GM10248 (cell line): ENCODE measurements at regions not wholly inside any gene's neighbourhood (a gene's known extent, or its start where the extent isn't known, plus 50 kb on each side); places are given as distances from the start of the nearest gene placed in this dataset.

Experiments used
- CTCF ChIA-PET: fragments of 300-600 bp; sonication (Branson Sonifier 250); formaldehyde crosslinking; extraction: SDS; loops from one replicate; lab custom pipeline; 2021; ENCODE audit warnings: antibody characterized with exemption; lab: Yijun Ruan, JAX
- POLR2A ChIA-PET: fragments of 350-650 bp; sonication (Branson Sonifier 250); formaldehyde crosslinking; extraction: SDS; loops from one replicate; lab custom pipeline; 2020; ENCODE audit warnings: antibody characterized with exemption; lab: Yijun Ruan, JAX
- DNase-seq: peaks from one replicate; pipeline ENCODE4 v3.0.0; 2012; ENCODE audit errors: extremely low spot score
- CTCF ChIP-seq: IDR thresholded peaks from 2 replicates; pipeline ENCODE4 v1.5.1; 2012; ENCODE audit warnings: mild to moderate bottlenecking, low read depth; ENCODE audit errors: extremely low read depth, missing control alignments, control extremely low read depth

GRCh38 chr2:222782201-222782730, 78.6 kb upstream of the ACSL3 start:
- ChIA-PET CTCF (interaction anchor here (1.6 to 1.8 kb wide), 2 partner anchors 17 to 65 kb away, joined by 3 to 7 read pairs; no protein-coding TSS in a partner anchor), POLR2A (no interaction called here)
- no peak for DNase-seq
- no peak for TF ChIP-seq CTCF

GRCh38 chr2:222783592-222783991, 77.2 kb upstream of the ACSL3 start:
- CTCF ChIA-PET: interaction anchor here (0.9 to 1.8 kb wide), 5 partner anchors 13 to 67 kb away, joined by 3 to 7 read pairs (median 3); no protein-coding TSS in a partner anchor

GRCh38 chr2:222790932-222791331, 69.9 kb upstream of the ACSL3 start:
- DNase-seq: no peak
- no peak for TF ChIP-seq CTCF
- ChIA-PET POLR2A (no interaction called here), CTCF (no interaction called here)

More at GRCh38 chr2:222783592-222783991, 77.2 kb upstream of the ACSL3 start:
- no peak for TF ChIP-seq CTCF
- POLR2A ChIA-PET: no interaction called here
- DNase-seq: no peak

- no peak for TF ChIP-seq CTCF
- POLR2A ChIA-PET: no interaction called here
- CTCF ChIA-PET: interaction anchor here (1.0 kb wide), 1 partner anchor 19 kb away, joined by 3 read pairs; no protein-coding TSS in a partner anchor
These were observed 68.7 kb upstream of the ACSL3 start for GRCh38 chr2:222792001-222792611.

GRCh38 chr2:222794585-222795449, 66.0 kb upstream of the ACSL3 start:
- DNase-seq: no peak
- POLR2A ChIA-PET: no interaction called here
- TF ChIP-seq CTCF: no peak
- CTCF ChIA-PET: interaction anchor here (2.4 kb wide), 1 partner anchor 85 kb away, joined by 5 read pairs; no protein-coding TSS in a partner anchor

More at GRCh38 chr2:222792001-222792611, 68.7 kb upstream of the ACSL3 start:
- DNase-seq: no peak
